ENCODE measurements at regions not wholly inside any gene's neighbourhood (a gene's known extent, or its start where the extent isn't known, plus 50 kb on each side); places are given as distances from the start of the nearest gene placed in this dataset.

DNA sequence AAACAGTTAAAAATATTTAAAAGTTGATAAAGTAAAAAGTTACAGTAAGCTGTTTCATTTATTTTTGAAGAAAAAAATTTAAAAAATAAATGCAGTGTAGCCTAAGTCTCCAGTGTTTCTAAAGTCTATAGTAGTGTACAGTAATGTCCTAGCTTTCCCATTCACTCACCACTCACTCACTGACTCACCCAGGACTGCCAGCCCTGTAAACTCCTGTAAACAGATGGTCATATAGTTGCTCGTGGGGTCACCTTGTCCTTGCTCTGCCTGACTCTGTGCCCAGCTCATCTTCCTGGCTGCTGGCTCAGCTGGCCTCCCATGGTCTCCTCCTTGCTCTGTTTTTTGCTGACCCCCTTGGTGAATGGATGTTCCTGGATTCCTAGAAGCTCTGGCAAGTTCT is 180.3 kb downstream of the VAPA start:
- H3K9me2 ChIP-seq (ENCODE audit: insufficient read depth) = no peaks in the 10 kb centered on the region
- peaks cover 10% of the 10 kb centered on the region; the same call in 1 of the 2 replicates for H3F3A ChIP-seq (ENCODE audit: insufficient read depth, low read depth)
- H3K27ac ChIP-seq = peak overlapping the region; percentile 29; the same call in 1 of the 2 replicates
- H3K27me3 ChIP-seq (ENCODE audit: insufficient read depth, low read depth) = no peaks in the 10 kb centered on the region
- H3K36me3 ChIP-seq (ENCODE audit: low read depth) = no peaks in the 10 kb centered on the region
- BruUV-seq (replicated peaks) = no TSS peak
- peak overlapping the region; percentile 41 for H3K4me2 ChIP-seq
- H4K20me1 ChIP-seq (ENCODE audit: insufficient read depth) = no peaks in the 10 kb centered on the region
- H2AFZ ChIP-seq = no peak overlapping the region
- H3K4me3 ChIP-seq = no peak overlapping the region
- CTCF ChIA-PET = no interaction called here
- TF ChIP-seq, protein P1, sequence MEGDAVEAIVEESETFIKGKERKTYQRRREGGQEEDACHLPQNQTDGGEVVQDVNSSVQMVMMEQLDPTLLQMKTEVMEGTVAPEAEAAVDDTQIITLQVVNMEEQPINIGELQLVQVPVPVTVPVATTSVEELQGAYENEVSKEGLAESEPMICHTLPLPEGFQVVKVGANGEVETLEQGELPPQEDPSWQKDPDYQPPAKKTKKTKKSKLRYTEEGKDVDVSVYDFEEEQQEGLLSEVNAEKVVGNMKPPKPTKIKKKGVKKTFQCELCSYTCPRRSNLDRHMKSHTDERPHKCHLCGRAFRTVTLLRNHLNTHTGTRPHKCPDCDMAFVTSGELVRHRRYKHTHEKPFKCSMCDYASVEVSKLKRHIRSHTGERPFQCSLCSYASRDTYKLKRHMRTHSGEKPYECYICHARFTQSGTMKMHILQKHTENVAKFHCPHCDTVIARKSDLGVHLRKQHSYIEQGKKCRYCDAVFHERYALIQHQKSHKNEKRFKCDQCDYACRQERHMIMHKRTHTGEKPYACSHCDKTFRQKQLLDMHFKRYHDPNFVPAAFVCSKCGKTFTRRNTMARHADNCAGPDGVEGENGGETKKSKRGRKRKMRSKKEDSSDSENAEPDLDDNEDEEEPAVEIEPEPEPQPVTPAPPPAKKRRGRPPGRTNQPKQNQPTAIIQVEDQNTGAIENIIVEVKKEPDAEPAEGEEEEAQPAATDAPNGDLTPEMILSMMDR (conservative IDR thresholded peaks at IDR 0.05) = no peak
- TF ChIP-seq EZH2 (IDR thresholded peaks at IDR 0.05; ENCODE audit: low read depth) = no peak
- H3K4me1 ChIP-seq (replicated peaks; ENCODE audit: insufficient read depth) = peaks cover 17% of the 10 kb centered on the region
- peak in 1 of 2 experiments; percentile 55 for DNase-seq
- no peaks in the 10 kb centered on the region for H3K79me2 ChIP-seq (ENCODE audit: low read depth)
- intact Hi-C loops (cut with micrococcal nuclease; ENCODE audit: unreplicated experiment) = no loop called here
- POLR2A ChIA-PET (ENCODE audit: unreplicated experiment) = no interaction called here
- H3K9me3 ChIP-seq (ENCODE audit: insufficient read depth, low read depth) = no peaks in the 10 kb centered on the region

DNA sequence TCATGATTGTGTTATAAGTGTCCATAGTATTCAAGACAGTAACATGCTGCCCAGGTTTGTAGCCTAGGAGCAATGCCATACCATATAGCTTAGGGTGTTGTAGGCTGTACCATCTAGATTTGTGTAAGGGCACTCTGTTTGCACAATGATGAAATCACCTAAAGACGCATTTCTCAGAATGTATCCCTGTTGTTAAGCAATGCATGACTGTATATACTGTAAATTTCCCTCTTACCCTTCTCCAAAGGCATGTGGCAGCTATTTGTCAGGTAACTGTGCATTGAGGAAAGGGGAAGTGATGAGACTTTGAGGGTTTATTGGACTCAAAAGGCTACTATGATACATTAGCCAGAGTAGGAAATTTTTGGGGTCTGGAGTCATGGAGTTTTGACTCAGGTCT is 180.8 kb downstream of the VAPA start:
- ChIA-PET CTCF (no interaction called here), POLR2A (ENCODE audit: unreplicated experiment) (no interaction called here)
- H3K9me2 ChIP-seq (ENCODE audit: insufficient read depth) = no peaks in the 10 kb centered on the region
- no peaks in the 10 kb centered on the region for H3K36me3 ChIP-seq (ENCODE audit: low read depth)
- no peaks in the 10 kb centered on the region for H3K79me2 ChIP-seq (ENCODE audit: low read depth)
- no peak overlapping the region for H3K4me3 ChIP-seq
- BruUV-seq (replicated peaks) = no TSS peak
- no peak overlapping the region for H2AFZ ChIP-seq
- no peaks in the 10 kb centered on the region for H3K9me3 ChIP-seq (ENCODE audit: insufficient read depth, low read depth)
- peak overlapping the region; percentile 29; the same call in 1 of the 2 replicates for H3K27ac ChIP-seq
- peak overlapping the region; percentile 41 for H3K4me2 ChIP-seq
- intact Hi-C loops (cut with micrococcal nuclease; ENCODE audit: unreplicated experiment) = no loop called here
- no peaks in the 10 kb centered on the region for H3K27me3 ChIP-seq (ENCODE audit: insufficient read depth, low read depth)
- H3K4me1 ChIP-seq (replicated peaks; ENCODE audit: insufficient read depth) = peaks cover 17% of the 10 kb centered on the region
- peak in 1 of 2 experiments; percentile 89 for DNase-seq
- H3F3A ChIP-seq (ENCODE audit: insufficient read depth, low read depth) = peaks cover 10% of the 10 kb centered on the region; the same call in 1 of the 2 replicates
- TF ChIP-seq, protein P1 (conservative IDR thresholded peaks at IDR 0.05) = no peak
- no peak for TF ChIP-seq EZH2 (IDR thresholded peaks at IDR 0.05; ENCODE audit: low read depth)
- no peaks in the 10 kb centered on the region for H4K20me1 ChIP-seq (ENCODE audit: insufficient read depth)

DNA sequence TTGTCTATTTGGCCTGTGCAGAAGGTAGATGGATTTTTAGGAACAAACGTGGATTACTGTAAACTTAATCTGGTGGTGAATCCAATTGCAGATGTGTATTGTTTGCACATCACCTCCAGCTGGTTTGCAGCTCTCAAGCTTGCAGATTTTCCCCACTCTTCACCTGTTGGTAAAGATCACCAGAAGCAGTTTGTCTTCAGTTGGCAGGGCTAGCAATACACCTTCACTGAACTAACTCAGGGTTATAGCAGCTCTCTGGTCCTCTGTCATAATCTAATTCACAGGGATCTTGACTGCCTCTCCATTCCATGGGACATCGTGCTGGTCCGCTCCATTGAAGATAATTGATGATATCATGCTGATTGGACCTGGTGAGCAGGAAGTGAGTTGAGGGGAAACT is 181.5 kb downstream of the VAPA start:
- no peak overlapping the region for H3K4me2 ChIP-seq
- H3K79me2 ChIP-seq (ENCODE audit: low read depth) = no peaks in the 10 kb centered on the region
- H3K27me3 ChIP-seq (ENCODE audit: insufficient read depth, low read depth) = no peaks in the 10 kb centered on the region
- no peak overlapping the region for H3K27ac ChIP-seq
- H4K20me1 ChIP-seq (ENCODE audit: insufficient read depth) = no peaks in the 10 kb centered on the region
- POLR2A ChIA-PET (ENCODE audit: unreplicated experiment) = no interaction called here
- intact Hi-C loops (cut with micrococcal nuclease; ENCODE audit: unreplicated experiment) = no loop called here
- no peaks in the 10 kb centered on the region for H3K9me3 ChIP-seq (ENCODE audit: insufficient read depth, low read depth)
- CTCF ChIA-PET = no interaction called here
- H3K36me3 ChIP-seq (ENCODE audit: low read depth) = no peaks in the 10 kb centered on the region
- H3F3A ChIP-seq (ENCODE audit: insufficient read depth, low read depth) = peaks cover 10% of the 10 kb centered on the region; the same call in 1 of the 2 replicates
- no peak overlapping the region for H3K4me3 ChIP-seq
- no peaks in the 10 kb centered on the region for H3K9me2 ChIP-seq (ENCODE audit: insufficient read depth)
- H2AFZ ChIP-seq = no peak overlapping the region
- peaks cover 17% of the 10 kb centered on the region for H3K4me1 ChIP-seq (replicated peaks; ENCODE audit: insufficient read depth)
- no peak for TF ChIP-seq EZH2 (IDR thresholded peaks at IDR 0.05; ENCODE audit: low read depth)
- TF ChIP-seq, protein P1 (conservative IDR thresholded peaks at IDR 0.05) = no peak
- DNase-seq = no peak
- BruUV-seq (replicated peaks) = no TSS peak
